GM12878 (cell line): ENCODE measurements at regions not wholly inside any gene's neighbourhood (a gene's known extent, or its start where the extent isn't known, plus 50 kb on each side); places are given as distances from the start of the nearest gene placed in this dataset.

Experiments
- ATAC-seq: fragments of 200-7000 bp; cut with Tn5 transposase; 3 replicates; pipeline ENCODE4 v1.9.1; 2020; ENCODE audit warnings: mild to moderate bottlenecking, moderate library complexity
- BruUV-seq: library from RNA; stranded (reverse); fragments of 400-500 nt; replicated peaks from 2 replicates; lab custom pipeline; 2021; lab: Mats Ljungman, UMichigan
- CTCF ChIA-PET: fragments of 300-600 bp; sonication (Branson Sonifier 250); formaldehyde crosslinking; extraction: SDS; loops from one replicate; lab custom pipeline; 2021; ENCODE audit warnings: inconsistent platforms; lab: Yijun Ruan, JAX
- POLR2A ChIA-PET: fragments of 350-600 bp; formaldehyde crosslinking; extraction: SDS; loops from one replicate; lab custom pipeline; 2021; ENCODE audit warnings: inconsistent platforms; lab: Charles Lee
- RAD21 ChIA-PET: fragments of 300-600 bp; sonication (Branson Sonifier 250); formaldehyde crosslinking; loops from one replicate; lab custom pipeline; 2023; ENCODE audit warnings: antibody characterized with exemption; ENCODE audit not compliant: unreplicated experiment; lab: Charles Lee
- SMC1A ChIA-PET: fragments of 300-600 bp; sonication (Branson Sonifier 250); formaldehyde crosslinking; loops from one replicate; lab custom pipeline; 2023; ENCODE audit not compliant: unreplicated experiment, uncharacterized antibody; lab: Charles Lee
- DNase-seq: peaks from one replicate; pipeline ENCODE4 v3.0.0-alpha.2; 2011; ENCODE audit warnings: low read depth, low spot score
- FAIRE-seq: peaks from 3 replicates; lab custom pipeline; 2011; peaks lifted over from hg19 to GRCh38; lab: Jason Lieb, UNC
- H2AFZ ChIP-seq: 2 replicates; pipeline ENCODE4 v1.6.0; 2011; ENCODE audit warnings: low read depth, low read length, control low read depth; ENCODE audit not compliant: control insufficient read depth
- H3K27ac ChIP-seq: 2 replicates; pipeline ENCODE4 v1.5.1; 2011; ENCODE audit warnings: control low read depth; ENCODE audit not compliant: control insufficient read depth, insufficient read depth
- H3K27me3 ChIP-seq, 2 experiments: replicated peaks in 1 of 2; 2 replicates each; pipeline versions ENCODE4 v1.6.0 to v1.6.1; 2011; ENCODE audit warnings: low read length in 1 of 2; ENCODE audit not compliant: control insufficient read depth in 2 of 2, insufficient read depth in 2 of 2
- H3K36me3 ChIP-seq, 2 experiments: 2 replicates each; pipeline ENCODE4 v1.5.1; 2011; ENCODE audit warnings: low read length in 1 of 2; ENCODE audit not compliant: control insufficient read depth in 2 of 2, insufficient read depth in 2 of 2
- H3K4me1 ChIP-seq: 2 replicates; pipeline ENCODE4 v1.6.1; 2011; ENCODE audit warnings: mild to moderate bottlenecking, low read length, moderate library complexity, mixed read lengths; ENCODE audit not compliant: control insufficient read depth, insufficient read depth
- H3K4me2 ChIP-seq: 2 replicates; pipeline ENCODE4 v1.6.0; 2011; ENCODE audit warnings: control low read depth; ENCODE audit not compliant: control insufficient read depth, insufficient read depth
- H3K4me3 ChIP-seq: fragments of 200-600 bp; sonication (generic); 2 replicates; pipeline ENCODE4 v1.5.1; 2016
- H3K79me2 ChIP-seq: 2 replicates; pipeline ENCODE4 v1.6.0; 2011; ENCODE audit warnings: low read length; ENCODE audit not compliant: control insufficient read depth, insufficient read depth
- H3K9ac ChIP-seq: 2 replicates; pipeline ENCODE4 v1.8.0; 2011; ENCODE audit warnings: low read length, control low read depth, mixed read lengths; ENCODE audit not compliant: control insufficient read depth, insufficient read depth
- H3K9me3 ChIP-seq: replicated peaks from 3 replicates; pipeline ENCODE4 v1.5.1; 2011; ENCODE audit warnings: mild to moderate bottlenecking, low read length; ENCODE audit not compliant: control insufficient read depth, insufficient read depth
- H4K20me1 ChIP-seq: 2 replicates; pipeline ENCODE4 v1.6.0; 2011; ENCODE audit not compliant: control insufficient read depth, insufficient read depth
- CUX1 ChIP-seq: IDR thresholded peaks from 2 replicates; pipeline ENCODE4 v1.6.1; 2012; ENCODE audit warnings: improper control_type of control experiment, low read depth, low read length; ENCODE audit not compliant: insufficient replicate concordance
- NR2C1 ChIP-seq: fragments of 450-650 bp; IDR thresholded peaks from 2 replicates; pipeline ENCODE4 v1.6.1; 2017; ENCODE audit warnings: antibody characterized with exemption, mild to moderate bottlenecking, moderate library complexity
- SMAD5 ChIP-seq: IDR thresholded peaks from 2 replicates; pipeline ENCODE4 v1.6.1; 2016; ENCODE audit warnings: antibody characterized with exemption, low read depth
- SUPT20H ChIP-seq: IDR thresholded peaks from 2 replicates; pipeline ENCODE4 v1.6.1; 2011; ENCODE audit warnings: low read depth, mild to moderate bottlenecking, low read length, moderate library complexity, borderline replicate concordance; ENCODE audit not compliant: control insufficient read depth
- TCF7 ChIP-seq: IDR thresholded peaks from 2 replicates; pipeline ENCODE4 v1.6.1; 2014; ENCODE audit warnings: antibody characterized with exemption, borderline replicate concordance
- YY1 ChIP-seq: IDR thresholded peaks from 2 replicates; pipeline ENCODE4 v1.6.1; 2011; ENCODE audit warnings: low read depth, mild to moderate bottlenecking, low read length
- ZNF217 ChIP-seq: fragments of 450-650 bp; IDR thresholded peaks from 2 replicates; pipeline ENCODE4 v1.6.1; 2017; ENCODE audit warnings: antibody characterized with exemption, mild to moderate bottlenecking
- WGBS: methylation state at CpG from one replicate; pipeline ENCODE4 v1.1.6; 2016; ENCODE audit warnings: low lambda C conversion rate; ENCODE audit not compliant: insufficient replicate concordance, insufficient coverage; ENCODE audit errors: missing lambda C conversion rate; 5-methylcytosine and 5-hydroxymethylcytosine counted together
- in situ Hi-C: fragments of 300-500 bp; cut with MboI; formaldehyde crosslinking; loops from 9 replicates; pipeline ENCODE4 v1.14.3; 2018; ENCODE audit warnings: mixed read lengths
- intact Hi-C: fragments of 100-400 bp; cut with micrococcal nuclease; formaldehyde crosslinking; loops from one replicate; pipeline ENCODE4 v1.14.2; 2022; ENCODE audit not compliant: unreplicated experiment
- TF ChIP-seq, protein P1 (sequence below): fragments of 450-650 bp; formaldehyde crosslinking; IDR thresholded peaks from 2 replicates; pipeline ENCODE4 v1.4.0; 2020; ENCODE audit warnings: mild to moderate bottlenecking, moderate library complexity
- TF ChIP-seq, protein P2 (sequence below): fragments of 450-650 bp; conservative IDR thresholded peaks from 2 replicates; pipeline ENCODE4 v1.6.1; 2017; ENCODE audit warnings: mild to moderate bottlenecking, moderate library complexity
- TF ChIP-seq, protein P3 (sequence below): IDR thresholded peaks from 2 replicates; pipeline ENCODE4 v1.6.1; 2011; ENCODE audit warnings: low read depth, mild to moderate bottlenecking, low read length, moderate library complexity, borderline replicate concordance; ENCODE audit errors: extremely low read depth

DNA sequence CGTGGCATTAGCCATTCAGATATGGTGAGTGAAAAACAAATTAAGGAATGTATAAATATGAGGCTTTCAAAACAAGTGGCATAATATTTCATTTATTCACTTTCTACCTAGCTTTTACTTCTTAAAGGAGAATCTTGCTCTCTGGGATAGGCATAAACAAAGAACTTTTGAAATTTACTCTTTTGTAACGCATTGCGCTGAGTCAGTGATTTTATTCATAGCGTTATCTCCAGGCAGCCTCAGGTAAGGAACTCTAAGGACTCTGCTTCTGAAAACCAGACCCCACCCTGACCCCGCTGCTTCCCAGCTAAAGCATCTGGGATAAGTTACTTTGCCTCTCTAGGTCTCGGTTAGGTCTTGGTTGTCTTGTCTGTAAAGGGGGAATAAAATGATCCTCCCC lies 234.7 kb downstream of the MYLK4 start (continued):
- TF ChIP-seq, protein P1, sequence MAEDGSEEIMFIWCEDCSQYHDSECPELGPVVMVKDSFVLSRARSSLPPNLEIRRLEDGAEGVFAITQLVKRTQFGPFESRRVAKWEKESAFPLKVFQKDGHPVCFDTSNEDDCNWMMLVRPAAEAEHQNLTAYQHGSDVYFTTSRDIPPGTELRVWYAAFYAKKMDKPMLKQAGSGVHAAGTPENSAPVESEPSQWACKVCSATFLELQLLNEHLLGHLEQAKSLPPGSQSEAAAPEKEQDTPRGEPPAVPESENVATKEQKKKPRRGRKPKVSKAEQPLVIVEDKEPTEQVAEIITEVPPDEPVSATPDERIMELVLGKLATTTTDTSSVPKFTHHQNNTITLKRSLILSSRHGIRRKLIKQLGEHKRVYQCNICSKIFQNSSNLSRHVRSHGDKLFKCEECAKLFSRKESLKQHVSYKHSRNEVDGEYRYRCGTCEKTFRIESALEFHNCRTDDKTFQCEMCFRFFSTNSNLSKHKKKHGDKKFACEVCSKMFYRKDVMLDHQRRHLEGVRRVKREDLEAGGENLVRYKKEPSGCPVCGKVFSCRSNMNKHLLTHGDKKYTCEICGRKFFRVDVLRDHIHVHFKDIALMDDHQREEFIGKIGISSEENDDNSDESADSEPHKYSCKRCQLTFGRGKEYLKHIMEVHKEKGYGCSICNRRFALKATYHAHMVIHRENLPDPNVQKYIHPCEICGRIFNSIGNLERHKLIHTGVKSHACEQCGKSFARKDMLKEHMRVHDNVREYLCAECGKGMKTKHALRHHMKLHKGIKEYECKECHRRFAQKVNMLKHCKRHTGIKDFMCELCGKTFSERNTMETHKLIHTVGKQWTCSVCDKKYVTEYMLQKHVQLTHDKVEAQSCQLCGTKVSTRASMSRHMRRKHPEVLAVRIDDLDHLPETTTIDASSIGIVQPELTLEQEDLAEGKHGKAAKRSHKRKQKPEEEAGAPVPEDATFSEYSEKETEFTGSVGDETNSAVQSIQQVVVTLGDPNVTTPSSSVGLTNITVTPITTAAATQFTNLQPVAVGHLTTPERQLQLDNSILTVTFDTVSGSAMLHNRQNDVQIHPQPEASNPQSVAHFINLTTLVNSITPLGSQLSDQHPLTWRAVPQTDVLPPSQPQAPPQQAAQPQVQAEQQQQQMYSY, result no peak
- TF ChIP-seq, all 136 proteins: peak for 0

DNA sequence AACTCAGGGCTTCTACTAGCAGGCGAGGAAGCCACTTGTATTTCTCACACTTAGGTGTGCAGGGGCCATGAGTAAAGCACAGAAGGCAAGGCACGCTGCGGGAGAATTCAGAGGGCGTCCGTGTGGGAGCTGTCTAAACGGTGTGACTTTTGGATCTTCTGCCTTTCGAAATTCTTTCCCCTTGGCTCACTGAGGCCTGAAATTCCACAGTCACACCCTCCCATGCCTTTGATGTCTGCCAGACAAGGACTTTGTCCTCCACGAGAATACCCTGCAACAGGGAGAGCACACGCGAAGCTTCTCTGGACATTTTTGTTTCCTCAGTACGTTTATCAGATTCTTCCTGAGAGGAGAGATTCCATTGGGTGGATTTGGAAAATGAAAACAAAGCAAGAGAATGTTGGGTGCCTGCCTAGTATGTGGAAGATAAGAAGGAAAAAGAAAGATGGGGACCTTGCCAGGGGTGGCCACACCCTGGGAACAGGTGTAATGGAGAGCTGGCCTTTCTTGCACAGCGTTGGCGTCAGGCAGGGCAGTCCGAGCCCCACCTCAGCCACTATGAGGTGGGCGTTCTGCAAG lies 235.7 kb downstream of the MYLK4 start:
- ChIA-PET POLR2A (no interaction called here), RAD21 (no interaction called here), CTCF (interaction anchor here (0.7 kb wide), 1 partner anchor 9 kb away, joined by 3 read pairs; no protein-coding TSS in a partner anchor), SMC1A (interaction anchor here (1.0 kb wide), 1 partner anchor 13 kb away, joined by 3 read pairs; no protein-coding TSS in a partner anchor)
- Histone ChIP-seq H4K20me1 (no peaks in the 10 kb centered on the region), H3K4me3 (no peak overlapping the region), H3K27ac (no peak overlapping the region), H3K79me2 (no peaks in the 10 kb centered on the region), H3K4me2 (no peak overlapping the region), H3K4me1 (no peaks in the 10 kb centered on the region), H3K9ac (no peak overlapping the region), H3K36me3 (no peaks in the 10 kb centered on the region), H2AFZ (no peak overlapping the region), H3K27me3 (peaks cover 0 to 1% of the 10 kb centered on the region in 2 experiments; a peak in 2 of 4 replicates), H3K9me3 (no peaks in the 10 kb centered on the region; the same call in 2 of the 3 replicates)
- FAIRE-seq (no peak), ATAC-seq (no peak), DNase-seq (no peak)
- WGBS, result 47% methylated on average over 15 of the region's 15 CpGs
- in situ Hi-C loops (no loop called here), intact Hi-C loops (no loop called here)
- no TSS peak for BruUV-seq
- TF ChIP-seq SMAD5, result no peak
- TF ChIP-seq TCF7, result no peak
- no peak for TF ChIP-seq NR2C1
- no peak for TF ChIP-seq SUPT20H
- TF ChIP-seq, protein P2, sequence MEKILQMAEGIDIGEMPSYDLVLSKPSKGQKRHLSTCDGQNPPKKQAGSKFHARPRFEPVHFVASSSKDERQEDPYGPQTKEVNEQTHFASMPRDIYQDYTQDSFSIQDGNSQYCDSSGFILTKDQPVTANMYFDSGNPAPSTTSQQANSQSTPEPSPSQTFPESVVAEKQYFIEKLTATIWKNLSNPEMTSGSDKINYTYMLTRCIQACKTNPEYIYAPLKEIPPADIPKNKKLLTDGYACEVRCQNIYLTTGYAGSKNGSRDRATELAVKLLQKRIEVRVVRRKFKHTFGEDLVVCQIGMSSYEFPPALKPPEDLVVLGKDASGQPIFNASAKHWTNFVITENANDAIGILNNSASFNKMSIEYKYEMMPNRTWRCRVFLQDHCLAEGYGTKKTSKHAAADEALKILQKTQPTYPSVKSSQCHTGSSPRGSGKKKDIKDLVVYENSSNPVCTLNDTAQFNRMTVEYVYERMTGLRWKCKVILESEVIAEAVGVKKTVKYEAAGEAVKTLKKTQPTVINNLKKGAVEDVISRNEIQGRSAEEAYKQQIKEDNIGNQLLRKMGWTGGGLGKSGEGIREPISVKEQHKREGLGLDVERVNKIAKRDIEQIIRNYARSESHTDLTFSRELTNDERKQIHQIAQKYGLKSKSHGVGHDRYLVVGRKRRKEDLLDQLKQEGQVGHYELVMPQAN, result no peak
- no peak for TF ChIP-seq CUX1
- no peak for TF ChIP-seq ZNF217
- no peak for TF ChIP-seq YY1
- TF ChIP-seq, protein P3, sequence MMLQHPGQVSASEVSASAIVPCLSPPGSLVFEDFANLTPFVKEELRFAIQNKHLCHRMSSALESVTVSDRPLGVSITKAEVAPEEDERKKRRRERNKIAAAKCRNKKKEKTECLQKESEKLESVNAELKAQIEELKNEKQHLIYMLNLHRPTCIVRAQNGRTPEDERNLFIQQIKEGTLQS, result no peak
